Ishikawa (cell line): ENCODE measurements at regions not wholly inside any gene's neighbourhood (a gene's known extent, or its start where the extent isn't known, plus 50 kb on each side); places are given as distances from the start of the nearest gene placed in this dataset.

ENCODE experiments used
- CEBPB ChIP-seq: IDR thresholded peaks from 2 replicates; pipeline ENCODE4 v1.6.1; 2012
- CREB1 ChIP-seq: IDR thresholded peaks from 2 replicates; pipeline ENCODE4 v1.6.1; 2012; ENCODE audit warnings: low read depth
- EGR1 ChIP-seq: IDR thresholded peaks from 2 replicates; pipeline ENCODE4 v1.6.1; 2012
- EP300 ChIP-seq: IDR thresholded peaks from 2 replicates; pipeline ENCODE4 v1.6.1; 2012; ENCODE audit warnings: borderline replicate concordance
- FOXM1 ChIP-seq: IDR thresholded peaks from 2 replicates; pipeline ENCODE4 v1.6.1; 2012; ENCODE audit warnings: low read depth, borderline replicate concordance
- MAX ChIP-seq: IDR thresholded peaks from 2 replicates; pipeline ENCODE4 v1.6.1; 2012
- NFIC ChIP-seq: IDR thresholded peaks from 2 replicates; pipeline ENCODE4 v1.6.1; 2012
- RAD21 ChIP-seq: IDR thresholded peaks from 2 replicates; pipeline ENCODE4 v1.6.1; 2012; ENCODE audit warnings: low read depth
- REST ChIP-seq: IDR thresholded peaks from 2 replicates; pipeline ENCODE4 v1.6.1; 2012; ENCODE audit warnings: low read depth, mild to moderate bottlenecking
- TAF1 ChIP-seq: IDR thresholded peaks from 2 replicates; pipeline ENCODE4 v1.6.1; 2012; ENCODE audit warnings: low read depth, mild to moderate bottlenecking
- TCF12 ChIP-seq: IDR thresholded peaks from 2 replicates; pipeline ENCODE4 v1.6.1; 2012; ENCODE audit warnings: low read depth
- TEAD4 ChIP-seq: IDR thresholded peaks from 2 replicates; pipeline ENCODE4 v1.6.1; 2012
- USF1 ChIP-seq: IDR thresholded peaks from 2 replicates; pipeline ENCODE4 v1.6.1; 2012
- YY1 ChIP-seq: IDR thresholded peaks from 2 replicates; pipeline ENCODE4 v1.6.1; 2012; ENCODE audit warnings: low read depth
- ZBTB7A ChIP-seq: IDR thresholded peaks from 2 replicates; pipeline ENCODE4 v1.6.1; 2012; ENCODE audit warnings: low read depth

GRCh38 chr7:25995216-25995615 lies 156.8 kb upstream of the NFE2L3 start:
- TF ChIP-seq USF1 = no peak

DNA sequence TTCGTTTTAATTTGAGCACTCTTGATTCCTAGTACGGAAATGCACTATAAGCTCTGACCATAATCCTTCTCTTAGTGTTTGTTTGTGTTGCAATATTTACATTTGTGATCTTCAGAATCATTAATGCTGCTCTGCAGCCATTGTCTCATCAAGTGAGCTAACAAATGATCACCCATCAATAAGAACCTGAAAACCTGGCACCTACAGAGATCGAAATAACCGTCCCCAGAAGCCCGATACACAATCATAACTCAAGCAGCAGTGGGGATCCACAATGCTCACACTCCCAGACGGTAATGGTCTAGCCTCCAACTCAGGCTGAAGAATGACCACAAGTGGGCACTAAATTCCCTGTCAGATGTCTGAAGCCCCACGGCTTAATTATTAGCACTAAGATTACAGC lies 156.0 kb upstream of the NFE2L3 start:
- TF ChIP-seq RAD21 (peak; percentile 44), TCF12 (no peak)

DNA sequence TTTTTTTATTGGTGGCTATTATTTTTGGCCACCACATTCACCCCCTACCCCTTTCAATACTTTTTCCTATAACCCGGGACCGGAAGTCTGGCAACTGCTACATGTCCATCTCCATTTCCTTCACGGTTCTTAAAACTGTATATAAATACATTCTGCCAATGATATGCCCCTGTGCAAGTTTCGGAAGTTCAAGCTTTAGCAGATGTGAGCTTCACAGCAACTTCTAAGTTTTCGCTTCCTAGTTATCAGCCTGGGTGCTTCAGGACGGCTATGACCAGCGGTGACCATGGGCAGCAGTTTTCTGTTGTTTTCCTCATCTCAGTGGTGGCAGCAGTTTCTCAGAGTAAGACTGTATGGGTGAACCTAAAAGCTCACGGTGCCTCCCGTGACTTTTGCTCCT lies 153.5 kb upstream of the NFE2L3 start:
- TF ChIP-seq RAD21 (no peak), MAX (no peak), TEAD4 (no peak), REST (no peak)

GRCh38 chr7:26000841-26001240 lies 151.2 kb upstream of the NFE2L3 start:
- TF ChIP-seq ZBTB7A (no peak), REST (no peak), FOXM1 (no peak), TEAD4 (no peak), TCF12 (no peak), USF1 (no peak), MAX (no peak), CREB1 (no peak), NFIC (no peak), RAD21 (no peak)

DNA sequence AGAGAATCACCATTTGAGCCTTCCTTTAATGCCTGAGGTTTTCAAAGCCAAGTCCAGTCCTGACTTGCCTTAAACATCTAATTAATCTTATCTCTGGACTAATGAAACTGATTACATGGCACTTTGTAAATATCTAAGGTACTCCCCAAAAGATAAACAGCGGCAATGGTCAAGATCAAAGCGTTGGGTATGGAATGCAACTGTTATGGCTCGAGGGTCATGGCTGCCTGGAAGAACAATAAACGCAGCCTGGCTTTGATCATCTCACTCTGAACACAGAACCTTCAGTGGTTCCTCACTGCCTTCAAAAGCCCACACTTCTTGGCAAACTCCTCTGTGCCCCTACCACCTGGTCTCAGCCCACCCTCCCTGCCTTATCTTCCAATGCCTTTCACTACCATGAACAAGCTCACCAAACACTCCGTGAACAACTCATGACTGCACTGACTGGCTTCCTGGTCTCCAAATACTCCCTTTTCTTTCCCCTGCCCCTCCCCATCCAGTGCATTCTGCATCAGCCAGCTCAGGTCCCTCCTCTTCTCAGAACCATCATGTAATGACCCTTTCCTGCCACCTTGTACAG lies 150.2 kb upstream of the NFE2L3 start:
- TF ChIP-seq EP300 (no peak), CEBPB (no peak), MAX (no peak), TEAD4 (no peak), EGR1 (no peak), REST (no peak)

GRCh38 chr7:26005683-26006410 lies 146.2 kb upstream of the NFE2L3 start:
- TF ChIP-seq EGR1 (no peak), CEBPB (no peak), FOXM1 (no peak), YY1 (no peak), TCF12 (no peak), EP300 (no peak), REST (no peak), USF1 (no peak), NFIC (no peak), MAX (no peak), ZBTB7A (no peak), TEAD4 (no peak), RAD21 (no peak), TAF1 (no peak), CREB1 (no peak)
